K562 (cell line): ENCODE measurements at regions not wholly inside any gene's neighbourhood (a gene's known extent, or its start where the extent isn't known, plus 50 kb on each side); places are given as distances from the start of the nearest gene placed in this dataset.

Experiments
- ATAC-seq: fragments of 200-7000 bp; cut with Tn5 transposase; 3 replicates; pipeline ENCODE4 v1.9.1; 2020; ENCODE audit warnings: moderate library complexity
- BruUV-seq: library from RNA; stranded (reverse); fragments of 400-500 nt; replicated peaks from 2 replicates; lab custom pipeline; 2021; lab: Mats Ljungman, UMichigan
- CTCF ChIA-PET: fragments of 300-600 bp; formaldehyde crosslinking; extraction: SDS; loops from one replicate; lab custom pipeline; 2021; ENCODE audit warnings: low intra/inter-chr PET ratio; lab: Yijun Ruan, JAX
- POLR2A ChIA-PET: fragments of 300-600, 350-650 bp; sonication (Branson Sonifier 250); formaldehyde crosslinking; extraction: SDS; loops from one replicate; lab custom pipeline; 2021; ENCODE audit warnings: antibody characterized with exemption, inconsistent platforms; lab: Yijun Ruan, JAX
- DNase-seq, 4 experiments: peaks; one replicate each; pipeline versions ENCODE4 v3.0.0 to v3.0.0-alpha.2; 2011 to 2018; ENCODE audit warnings: low spot score in 3 of 4, mixed read lengths in 3 of 4; ENCODE audit errors: extremely low read depth in 1 of 4
- FAIRE-seq: peaks from 2 replicates; lab custom pipeline; 2011; peaks lifted over from hg19 to GRCh38; lab: Jason Lieb, UNC
- H2AFZ ChIP-seq: 2 replicates; pipeline ENCODE4 v1.6.0; 2011; ENCODE audit warnings: low read depth, low read length, control low read depth, inconsistent platforms
- H3K27ac ChIP-seq: fragments of 200-600 bp; 3 replicates; pipeline ENCODE4 v1.8.0; 2011; ENCODE audit warnings: low read depth, mild to moderate bottlenecking, control low read depth, inconsistent platforms, low read length, moderate library complexity, mixed read lengths; ENCODE audit errors: extremely low read depth
- H3K27me3 ChIP-seq, 2 experiments: fragments of 300-600 bp in 1 of 2; 2 replicates in 1 of 2; 3 replicates in 1 of 2; pipeline versions ENCODE4 v1.6.0 to v1.8.0; 2011; ENCODE audit warnings: inconsistent platforms in 2 of 2, low read length in 2 of 2, mild to moderate bottlenecking in 1 of 2, mixed read lengths in 1 of 2, moderate library complexity in 1 of 2; ENCODE audit not compliant: control insufficient read depth in 2 of 2, insufficient read depth in 2 of 2
- H3K36me3 ChIP-seq: fragments of 300-600 bp; 3 replicates; pipeline ENCODE4 v1.8.0; 2011; ENCODE audit warnings: mild to moderate bottlenecking, low read length, inconsistent platforms; ENCODE audit not compliant: control insufficient read depth, insufficient read depth
- H3K4me1 ChIP-seq, 2 experiments: fragments of 200-600 bp in 1 of 2; replicated peaks in 1 of 2; 2 replicates in 1 of 2; 3 replicates in 1 of 2; pipeline versions ENCODE4 v1.5.1 to v1.8.0; 2011; ENCODE audit warnings: inconsistent platforms in 2 of 2, low read length in 2 of 2, mild to moderate bottlenecking in 1 of 2, mixed read lengths in 1 of 2, moderate library complexity in 1 of 2; ENCODE audit not compliant: control insufficient read depth in 2 of 2, insufficient read depth in 2 of 2
- H3K4me2 ChIP-seq: 2 replicates; pipeline ENCODE4 v1.6.1; 2011; ENCODE audit warnings: low read length, control low read depth, inconsistent platforms, mixed read lengths; ENCODE audit not compliant: insufficient read depth
- H3K4me3 ChIP-seq: fragments of 200-600 bp; sonication (generic), shearing (Covaris generic); 2 replicates; pipeline ENCODE4 v1.5.1; 2016; ENCODE audit warnings: control low read depth, inconsistent platforms
- H3K79me2 ChIP-seq: fragments of 200-600 bp; 3 replicates; pipeline ENCODE4 v1.8.0; 2011; ENCODE audit warnings: low read length, inconsistent platforms; ENCODE audit not compliant: control insufficient read depth, insufficient read depth
- H3K9ac ChIP-seq, 2 experiments: 2 replicates each; pipeline versions ENCODE4 v1.6.0 to v1.6.1; 2011; ENCODE audit warnings: low read depth in 2 of 2, low read length in 2 of 2, control low read depth in 1 of 2, inconsistent platforms in 1 of 2, mild to moderate bottlenecking in 1 of 2, mixed read lengths in 1 of 2; ENCODE audit not compliant: insufficient read depth in 1 of 2
- H3K9me1 ChIP-seq: one replicate; pipeline ENCODE4 v1.6.0; 2011; ENCODE audit warnings: inconsistent platforms, mild to moderate bottlenecking, low read length, moderate library complexity; ENCODE audit not compliant: control insufficient read depth, insufficient read depth
- H3K9me3 ChIP-seq: replicated peaks from 2 replicates; pipeline ENCODE4 v1.5.1; 2011; ENCODE audit warnings: low read depth, low read length, inconsistent platforms; ENCODE audit not compliant: control insufficient read depth, insufficient read depth
- H4K20me1 ChIP-seq: replicated peaks from 2 replicates; pipeline ENCODE4 v1.6.1; 2011; ENCODE audit warnings: low read length, inconsistent platforms, mixed read lengths; ENCODE audit not compliant: control insufficient read depth, insufficient read depth
- DNMT1 ChIP-seq: fragments of 450-650 bp; IDR thresholded peaks from 2 replicates; pipeline ENCODE4 v1.6.1; 2016; ENCODE audit warnings: antibody characterized with exemption, mild to moderate bottlenecking
- TEAD4 ChIP-seq, 2 experiments: sonication (generic) in 1 of 2; formaldehyde crosslinking in 1 of 2; IDR thresholded peaks; 2 replicates each; pipeline versions ENCODE4 v1.6.1 to v1.8.0; 2012 to 2022; ENCODE audit warnings: borderline replicate concordance in 1 of 2, inconsistent platforms in 1 of 2, low read length in 1 of 2, mild to moderate bottlenecking in 1 of 2, missing genetic modification reagents in 1 of 2
- WGBS: fragments of 100-300 bp; shearing (Covaris generic); methylation state at CpG from one replicate; pipeline ENCODE4 v1.1.6; 2016; ENCODE audit warnings: low coverage, mixed read lengths; ENCODE audit not compliant: insufficient coverage; ENCODE audit errors: missing lambda C conversion rate; 5-methylcytosine and 5-hydroxymethylcytosine counted together
- in situ Hi-C: fragments of 300-500 bp; cut with MboI; formaldehyde crosslinking; loops from 4 replicates; pipeline ENCODE4 v1.15.0; 2018; ENCODE audit warnings: inconsistent platforms, mixed read lengths
- intact Hi-C: fragments of 100-400 bp; cut with micrococcal nuclease; formaldehyde crosslinking; loops from 2 replicates; pipeline ENCODE4 v1.14.2; 2022
- TF ChIP-seq, protein P1 (sequence below): IDR thresholded peaks from 3 replicates; pipeline ENCODE4 v1.6.1; 2011; ENCODE audit warnings: borderline replicate concordance, mild to moderate bottlenecking, moderate library complexity; ENCODE audit not compliant: insufficient read length; ENCODE audit errors: extremely low read depth

DNA sequence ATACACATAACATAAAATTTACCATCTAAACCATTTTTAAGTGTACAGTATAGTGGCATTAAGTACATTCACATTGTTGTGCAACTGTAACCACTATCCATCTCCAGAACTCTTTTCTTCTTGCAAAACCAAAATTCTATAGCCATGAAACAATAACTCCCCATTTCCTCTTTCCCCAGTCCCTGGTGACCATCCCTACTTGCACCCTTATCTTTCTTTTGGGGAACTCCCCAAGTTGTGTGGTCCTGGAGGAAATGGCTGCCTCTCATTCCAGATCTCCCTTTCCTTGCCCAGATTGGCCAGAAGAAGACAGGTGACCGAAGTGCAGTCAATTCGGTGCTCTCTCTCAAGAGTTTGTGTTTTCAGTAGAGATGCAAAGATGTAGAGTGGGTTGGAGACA, 389.6 kb upstream of the C1orf87 start:
- in situ Hi-C loops = no loop called here
- ChIA-PET POLR2A (no interaction called here), CTCF (no interaction called here)
- DNase-seq (no peak), ATAC-seq (no peak), FAIRE-seq (no peak)
- no peak overlapping the region for H3K4me2 ChIP-seq
- H3K9me1 ChIP-seq = no peaks in the 10 kb centered on the region
- no peak overlapping the region for H3K27ac ChIP-seq
- no peaks in the 10 kb centered on the region for H3K9me3 ChIP-seq
- intact Hi-C loops = no loop called here
- no peaks in the 10 kb centered on the region for H4K20me1 ChIP-seq
- no peak overlapping the region for H3K4me3 ChIP-seq
- H3K27me3 ChIP-seq = no peaks in the 10 kb centered on the region
- H2AFZ ChIP-seq = no peak overlapping the region
- TF ChIP-seq DNMT1 = no peak
- no peak for TF ChIP-seq TEAD4 (IDR thresholded peaks at IDR 0.05; ENCODE audit: low read length)
- TF ChIP-seq TEAD4 (CRISPR knock-in tag; IDR thresholded peaks at IDR 0.05; ENCODE audit: borderline replicate concordance) = no peak
- TF ChIP-seq, protein P1, sequence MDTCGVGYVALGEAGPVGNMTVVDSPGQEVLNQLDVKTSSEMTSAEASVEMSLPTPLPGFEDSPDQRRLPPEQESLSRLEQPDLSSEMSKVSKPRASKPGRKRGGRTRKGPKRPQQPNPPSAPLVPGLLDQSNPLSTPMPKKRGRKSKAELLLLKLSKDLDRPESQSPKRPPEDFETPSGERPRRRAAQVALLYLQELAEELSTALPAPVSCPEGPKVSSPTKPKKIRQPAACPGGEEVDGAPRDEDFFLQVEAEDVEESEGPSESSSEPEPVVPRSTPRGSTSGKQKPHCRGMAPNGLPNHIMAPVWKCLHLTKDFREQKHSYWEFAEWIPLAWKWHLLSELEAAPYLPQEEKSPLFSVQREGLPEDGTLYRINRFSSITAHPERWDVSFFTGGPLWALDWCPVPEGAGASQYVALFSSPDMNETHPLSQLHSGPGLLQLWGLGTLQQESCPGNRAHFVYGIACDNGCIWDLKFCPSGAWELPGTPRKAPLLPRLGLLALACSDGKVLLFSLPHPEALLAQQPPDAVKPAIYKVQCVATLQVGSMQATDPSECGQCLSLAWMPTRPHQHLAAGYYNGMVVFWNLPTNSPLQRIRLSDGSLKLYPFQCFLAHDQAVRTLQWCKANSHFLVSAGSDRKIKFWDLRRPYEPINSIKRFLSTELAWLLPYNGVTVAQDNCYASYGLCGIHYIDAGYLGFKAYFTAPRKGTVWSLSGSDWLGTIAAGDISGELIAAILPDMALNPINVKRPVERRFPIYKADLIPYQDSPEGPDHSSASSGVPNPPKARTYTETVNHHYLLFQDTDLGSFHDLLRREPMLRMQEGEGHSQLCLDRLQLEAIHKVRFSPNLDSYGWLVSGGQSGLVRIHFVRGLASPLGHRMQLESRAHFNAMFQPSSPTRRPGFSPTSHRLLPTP = no peak
- no peaks in the 10 kb centered on the region for H3K36me3 ChIP-seq
- 0% methylated on average over 2 of the region's 2 CpGs for WGBS
- no TSS peak for BruUV-seq
- H3K4me1 ChIP-seq = no peaks in the 10 kb centered on the region
- no peaks in the 10 kb centered on the region for H3K79me2 ChIP-seq
- no peak overlapping the region for H3K9ac ChIP-seq
